HEK293 (cell line): ENCODE measurements at regions not wholly inside any gene's neighbourhood (a gene's known extent, or its start where the extent isn't known, plus 50 kb on each side); places are given as distances from the start of the nearest gene placed in this dataset.

Source experiments
- CTCF ChIA-PET: fragments of 350-600 bp; formaldehyde crosslinking; extraction: SDS; loops from one replicate; lab custom pipeline; 2021; ENCODE audit warnings: antibody characterized with exemption; lab: Yijun Ruan, JAX
- POLR2A ChIA-PET: fragments of 300-600 bp; formaldehyde crosslinking; extraction: SDS; loops from one replicate; lab custom pipeline; 2020; ENCODE audit warnings: antibody characterized with exemption, inconsistent platforms; lab: Yijun Ruan, JAX
- H3K27ac ChIP-seq: fragments of 200-500 bp; sonication (Bioruptor generic); 2 replicates; pipeline ENCODE4 v1.5.1; 2014; ENCODE audit warnings: low read depth, low read length, control low read depth, inconsistent platforms; ENCODE audit errors: extremely low read depth
- H3K36me3 ChIP-seq, 2 experiments: fragments of 200-500 bp in 1 of 2; sonication (Bioruptor generic) in 1 of 2; 1 replicate in 1 of 2; 2 replicates in 1 of 2; pipeline ENCODE4 v1.5.1; 2014 to 2017; ENCODE audit warnings: inconsistent platforms in 2 of 2, low read length in 2 of 2; ENCODE audit not compliant: control insufficient read depth in 2 of 2, insufficient read depth in 1 of 2
- H3K4me1 ChIP-seq: fragments of 200-500 bp; sonication (Bioruptor generic); 2 replicates; pipeline ENCODE4 v1.5.1; 2014; ENCODE audit warnings: mild to moderate bottlenecking, low read length, inconsistent platforms; ENCODE audit not compliant: control insufficient read depth, insufficient read depth
- H3K4me3 ChIP-seq: 2 replicates; pipeline ENCODE4 v1.5.1; 2011; ENCODE audit warnings: low read depth, mild to moderate bottlenecking, control low read depth, low read length, moderate library complexity
- H3K9me3 ChIP-seq: fragments of 200-500 bp; sonication (Bioruptor generic); 2 replicates; pipeline ENCODE4 v1.5.1; 2014; ENCODE audit warnings: low read depth, low read length, inconsistent platforms; ENCODE audit not compliant: control insufficient read depth, insufficient read depth
- BCL11B ChIP-seq: fragments of 450-650 bp; formaldehyde crosslinking; IDR thresholded peaks from 2 replicates; pipeline ENCODE4 v1.5.1; 2016; ENCODE audit warnings: low read depth, missing biosample characterization, missing genetic modification characterization
- FEZF1 ChIP-seq: fragments of 450-650 bp; formaldehyde crosslinking; IDR thresholded peaks from 2 replicates; pipeline ENCODE4 v1.5.1; 2016; ENCODE audit warnings: missing biosample characterization, missing genetic modification characterization
- GFI1B ChIP-seq: fragments of 450-650 bp; formaldehyde crosslinking; IDR thresholded peaks from 2 replicates; pipeline ENCODE4 v1.5.1; 2016; ENCODE audit warnings: missing biosample characterization, missing genetic modification characterization
- KLF8 ChIP-seq: fragments of 450-650 bp; formaldehyde crosslinking; IDR thresholded peaks from 2 replicates; pipeline ENCODE4 v1.5.1; 2016; ENCODE audit warnings: missing biosample characterization, missing genetic modification characterization
- OVOL3 ChIP-seq: fragments of 450-650 bp; formaldehyde crosslinking; IDR thresholded peaks from 2 replicates; pipeline ENCODE4 v1.5.1; 2016; ENCODE audit warnings: missing biosample characterization, missing genetic modification characterization
- PBX3 ChIP-seq: sonication (generic); formaldehyde crosslinking; IDR thresholded peaks from 2 replicates; pipeline ENCODE4 v1.8.1; 2022; ENCODE audit warnings: mild to moderate bottlenecking, moderate library complexity, missing genetic modification reagents
- SP7 ChIP-seq: fragments of 450-650 bp; formaldehyde crosslinking; IDR thresholded peaks from 2 replicates; pipeline ENCODE4 v1.5.1; 2016; ENCODE audit warnings: missing biosample characterization, missing genetic modification characterization
- ZBTB1 ChIP-seq: fragments of 450-650 bp; formaldehyde crosslinking; IDR thresholded peaks from 2 replicates; pipeline ENCODE4 v1.5.1; 2016; ENCODE audit warnings: missing biosample characterization, missing genetic modification characterization
- ZBTB49 ChIP-seq: fragments of 450-650 bp; formaldehyde crosslinking; IDR thresholded peaks from 2 replicates; pipeline ENCODE4 v1.5.1; 2016; ENCODE audit warnings: missing biosample characterization, missing genetic modification characterization, low read depth
- ZFP3 ChIP-seq: fragments of 450-650 bp; formaldehyde crosslinking; IDR thresholded peaks from 2 replicates; pipeline ENCODE4 v1.5.1; 2016; ENCODE audit warnings: low read depth, missing biosample characterization, missing genetic modification characterization
- ZFP37 ChIP-seq: fragments of 450-650 bp; formaldehyde crosslinking; IDR thresholded peaks from 2 replicates; pipeline ENCODE4 v1.5.1; 2016; ENCODE audit warnings: missing biosample characterization, missing genetic modification characterization
- ZFP69B ChIP-seq: fragments of 450-650 bp; formaldehyde crosslinking; IDR thresholded peaks from 2 replicates; pipeline ENCODE4 v1.5.1; 2016; ENCODE audit warnings: missing biosample characterization, missing genetic modification characterization
- ZNF10 ChIP-seq: fragments of 450-650 bp; formaldehyde crosslinking; IDR thresholded peaks from 2 replicates; pipeline ENCODE4 v1.5.1; 2017; ENCODE audit warnings: missing biosample characterization, missing genetic modification characterization
- ZNF16 ChIP-seq: fragments of 450-650 bp; formaldehyde crosslinking; IDR thresholded peaks from 2 replicates; pipeline ENCODE4 v1.5.1; 2016; ENCODE audit warnings: low read depth, missing biosample characterization, missing genetic modification characterization
- ZNF223 ChIP-seq: fragments of 450-650 bp; formaldehyde crosslinking; IDR thresholded peaks from 2 replicates; pipeline ENCODE4 v1.5.1; 2016; ENCODE audit warnings: missing biosample characterization, missing genetic modification characterization
- ZNF274 ChIP-seq, 2 experiments: fragments of 200-500 bp in 1 of 2; fragments of 450-650 bp in 1 of 2; sonication (Bioruptor generic) in 1 of 2; formaldehyde crosslinking in 1 of 2; IDR thresholded peaks; 2 replicates each; pipeline versions ENCODE4 v1.5.1 to v1.6.1; 2014 to 2016; ENCODE audit warnings: borderline replicate concordance in 1 of 2, inconsistent platforms in 1 of 2, low read length in 1 of 2, missing biosample characterization in 1 of 2, missing genetic modification characterization in 1 of 2
- ZNF37A ChIP-seq: fragments of 450-650 bp; IDR thresholded peaks from 2 replicates; pipeline ENCODE4 v1.5.1; 2018; ENCODE audit warnings: missing biosample characterization, missing genetic modification characterization
- ZNF423 ChIP-seq: fragments of 450-650 bp; formaldehyde crosslinking; IDR thresholded peaks from 2 replicates; pipeline ENCODE4 v1.5.1; 2016; ENCODE audit warnings: missing biosample characterization, missing genetic modification characterization
- ZNF473 ChIP-seq: fragments of 450-650 bp; formaldehyde crosslinking; IDR thresholded peaks from 2 replicates; pipeline ENCODE4 v1.5.1; 2017; ENCODE audit warnings: missing biosample characterization, missing genetic modification characterization
- ZNF488 ChIP-seq: fragments of 450-650 bp; formaldehyde crosslinking; IDR thresholded peaks from 2 replicates; pipeline ENCODE4 v1.5.1; 2016; ENCODE audit warnings: missing biosample characterization, missing genetic modification characterization
- ZNF510 ChIP-seq: fragments of 450-650 bp; formaldehyde crosslinking; IDR thresholded peaks from 2 replicates; pipeline ENCODE4 v1.5.1; 2018; ENCODE audit warnings: mild to moderate bottlenecking, missing genetic modification characterization, missing biosample characterization; ENCODE audit not compliant: insufficient replicate concordance
- ZNF623 ChIP-seq: fragments of 450-650 bp; formaldehyde crosslinking; IDR thresholded peaks from 2 replicates; pipeline ENCODE4 v1.5.1; 2016; ENCODE audit warnings: missing biosample characterization, missing genetic modification characterization
- ZNF626 ChIP-seq: fragments of 450-650 bp; sonication (Bioruptor Pico); formaldehyde crosslinking; IDR thresholded peaks from 2 replicates; pipeline ENCODE4 v1.5.1; 2018; ENCODE audit warnings: missing biosample characterization, missing genetic modification characterization, inconsistent platforms
- ZNF654 ChIP-seq: fragments of 450-650 bp; formaldehyde crosslinking; IDR thresholded peaks from 2 replicates; pipeline ENCODE4 v1.5.1; 2016; ENCODE audit warnings: low read depth, missing biosample characterization, missing genetic modification characterization
- ZSCAN4 ChIP-seq: fragments of 450-650 bp; formaldehyde crosslinking; IDR thresholded peaks from 2 replicates; pipeline ENCODE4 v1.5.1; 2017; ENCODE audit warnings: missing biosample characterization, missing genetic modification characterization
- TF ChIP-seq, protein P1 (sequence below): fragments of 450-650 bp; formaldehyde crosslinking; IDR thresholded peaks from 2 replicates; pipeline ENCODE4 v1.5.1; 2016; ENCODE audit warnings: missing biosample characterization, missing genetic modification characterization
- TF ChIP-seq, protein P2 (sequence below): fragments of 450-650 bp; formaldehyde crosslinking; IDR thresholded peaks from 2 replicates; pipeline ENCODE4 v1.5.1; 2017; ENCODE audit warnings: missing biosample characterization, mild to moderate bottlenecking, missing genetic modification characterization, moderate library complexity

GRCh38 chr3:176932433-176932832 is 264.8 kb downstream of the TBL1XR1 start (continued):
- TF ChIP-seq ZBTB49 (tag by site-specific recombination) (no peak), ZFP37 (tag by site-specific recombination) (no peak), ZNF16 (tag by site-specific recombination) (no peak)

DNA sequence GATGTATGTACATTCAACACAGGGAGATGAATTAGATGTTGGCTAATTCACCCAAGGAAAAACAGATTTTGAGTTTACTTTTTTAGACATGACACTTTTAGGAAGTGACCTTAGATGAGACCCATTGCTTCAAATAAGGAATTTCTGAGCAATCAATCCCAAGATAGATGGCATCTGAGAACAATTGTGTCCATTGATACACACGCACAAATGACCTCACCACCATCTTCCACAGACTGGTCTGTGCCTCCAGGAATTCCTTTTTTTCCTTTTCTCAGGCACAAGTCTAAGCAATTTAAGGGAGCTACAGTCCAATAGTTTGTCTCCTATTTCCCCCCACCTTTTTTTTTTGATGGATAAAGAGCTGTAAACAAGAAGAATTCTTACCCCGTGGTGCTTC is 265.3 kb downstream of the TBL1XR1 start:
- ChIA-PET CTCF (interaction anchor here (0.6 kb wide), 1 partner anchor 400 kb away, joined by 3 read pairs; no protein-coding TSS in a partner anchor), POLR2A (no interaction called here)
- no peaks in the 10 kb centered on the region for H3K9me3 ChIP-seq
- H3K27ac ChIP-seq = no peak overlapping the region
- H3K36me3 ChIP-seq = no peaks in the 10 kb centered on the region
- TF ChIP-seq ZSCAN4 (no peak), ZNF510 (tag by site-specific recombination) (no peak), ZFP3 (no peak), KLF8 (tag by site-specific recombination) (no peak), ZBTB1 (no peak), SP7 (tag by site-specific recombination) (no peak), ZNF223 (no peak), ZNF488 (tag by site-specific recombination) (no peak), FEZF1 (tag by site-specific recombination) (no peak), ZNF37A (tag by site-specific recombination) (no peak), ZNF654 (tag by site-specific recombination) (no peak), ZNF623 (tag by site-specific recombination) (no peak), ZNF10 (tag by site-specific recombination) (no peak)
- TF ChIP-seq, protein P1, sequence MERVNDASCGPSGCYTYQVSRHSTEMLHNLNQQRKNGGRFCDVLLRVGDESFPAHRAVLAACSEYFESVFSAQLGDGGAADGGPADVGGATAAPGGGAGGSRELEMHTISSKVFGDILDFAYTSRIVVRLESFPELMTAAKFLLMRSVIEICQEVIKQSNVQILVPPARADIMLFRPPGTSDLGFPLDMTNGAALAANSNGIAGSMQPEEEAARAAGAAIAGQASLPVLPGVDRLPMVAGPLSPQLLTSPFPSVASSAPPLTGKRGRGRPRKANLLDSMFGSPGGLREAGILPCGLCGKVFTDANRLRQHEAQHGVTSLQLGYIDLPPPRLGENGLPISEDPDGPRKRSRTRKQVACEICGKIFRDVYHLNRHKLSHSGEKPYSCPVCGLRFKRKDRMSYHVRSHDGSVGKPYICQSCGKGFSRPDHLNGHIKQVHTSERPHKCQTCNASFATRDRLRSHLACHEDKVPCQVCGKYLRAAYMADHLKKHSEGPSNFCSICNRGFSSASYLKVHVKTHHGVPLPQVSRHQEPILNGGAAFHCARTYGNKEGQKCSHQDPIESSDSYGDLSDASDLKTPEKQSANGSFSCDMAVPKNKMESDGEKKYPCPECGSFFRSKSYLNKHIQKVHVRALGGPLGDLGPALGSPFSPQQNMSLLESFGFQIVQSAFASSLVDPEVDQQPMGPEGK (tag by site-specific recombination) = no peak
- no peaks in the 10 kb centered on the region for H3K4me1 ChIP-seq
- H3K4me3 ChIP-seq = no peak overlapping the region

DNA sequence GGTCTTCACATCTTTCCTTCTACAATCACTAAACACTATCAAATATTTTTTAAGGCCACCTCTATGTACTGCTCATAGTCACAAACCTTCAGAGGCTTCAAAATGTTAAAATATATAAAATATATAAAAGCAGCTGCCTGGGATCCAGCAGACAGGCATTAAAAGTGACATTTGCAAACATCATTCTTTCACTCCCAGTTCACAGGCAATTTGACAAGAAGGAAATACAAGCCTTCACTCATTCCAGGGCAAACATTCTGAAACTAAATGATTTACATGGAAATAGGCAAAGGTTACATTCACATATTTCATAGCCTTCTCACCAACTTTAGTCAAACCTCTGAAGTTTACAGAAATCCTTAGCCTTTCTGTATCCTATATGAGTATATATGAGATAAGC is 266.3 kb downstream of the TBL1XR1 start:
- H3K4me3 ChIP-seq = no peak overlapping the region
- H3K9me3 ChIP-seq = no peaks in the 10 kb centered on the region
- no peaks in the 10 kb centered on the region for H3K4me1 ChIP-seq
- no peak overlapping the region for H3K27ac ChIP-seq
- H3K36me3 ChIP-seq = no peaks in the 10 kb centered on the region
- ChIA-PET POLR2A (no interaction called here), CTCF (no interaction called here)
- TF ChIP-seq ZNF473 (tag by site-specific recombination) (no peak), ZNF423 (tag by site-specific recombination) (no peak), OVOL3 (tag by site-specific recombination) (no peak), PBX3 (CRISPR knock-in tag) (no peak), ZNF10 (tag by site-specific recombination) (no peak), GFI1B (tag by site-specific recombination) (no peak), BCL11B (no peak), ZFP69B (tag by site-specific recombination) (no peak), ZNF274 (IDR thresholded peaks at IDR 0.05; ENCODE audit: low read length) (no peak), ZNF274 (tag by site-specific recombination; IDR thresholded peaks at IDR 0.05; ENCODE audit: borderline replicate concordance) (no peak), ZNF626 (tag by site-specific recombination) (no peak)
- TF ChIP-seq, protein P2, sequence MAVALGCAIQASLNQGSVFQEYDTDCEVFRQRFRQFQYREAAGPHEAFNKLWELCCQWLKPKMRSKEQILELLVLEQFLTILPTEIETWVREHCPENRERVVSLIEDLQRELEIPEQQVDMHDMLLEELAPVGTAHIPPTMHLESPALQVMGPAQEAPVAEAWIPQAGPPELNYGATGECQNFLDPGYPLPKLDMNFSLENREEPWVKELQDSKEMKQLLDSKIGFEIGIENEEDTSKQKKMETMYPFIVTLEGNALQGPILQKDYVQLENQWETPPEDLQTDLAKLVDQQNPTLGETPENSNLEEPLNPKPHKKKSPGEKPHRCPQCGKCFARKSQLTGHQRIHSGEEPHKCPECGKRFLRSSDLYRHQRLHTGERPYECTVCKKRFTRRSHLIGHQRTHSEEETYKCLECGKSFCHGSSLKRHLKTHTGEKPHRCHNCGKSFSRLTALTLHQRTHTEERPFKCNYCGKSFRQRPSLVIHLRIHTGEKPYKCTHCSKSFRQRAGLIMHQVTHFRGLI = no peak
